CD4-positive, alpha-beta T cell treated with Interferon alpha-2 for 1 hour (primary cell): ENCODE measurements at regions not wholly inside any gene's neighbourhood (a gene's known extent, or its start where the extent isn't known, plus 50 kb on each side); places are given as distances from the start of the nearest gene placed in this dataset.

Source experiments
- DNase-seq, 2 donors: peaks; one replicate each; pipeline ENCODE4 v3.0.0-alpha.2; 2020 to 2022

DNA sequence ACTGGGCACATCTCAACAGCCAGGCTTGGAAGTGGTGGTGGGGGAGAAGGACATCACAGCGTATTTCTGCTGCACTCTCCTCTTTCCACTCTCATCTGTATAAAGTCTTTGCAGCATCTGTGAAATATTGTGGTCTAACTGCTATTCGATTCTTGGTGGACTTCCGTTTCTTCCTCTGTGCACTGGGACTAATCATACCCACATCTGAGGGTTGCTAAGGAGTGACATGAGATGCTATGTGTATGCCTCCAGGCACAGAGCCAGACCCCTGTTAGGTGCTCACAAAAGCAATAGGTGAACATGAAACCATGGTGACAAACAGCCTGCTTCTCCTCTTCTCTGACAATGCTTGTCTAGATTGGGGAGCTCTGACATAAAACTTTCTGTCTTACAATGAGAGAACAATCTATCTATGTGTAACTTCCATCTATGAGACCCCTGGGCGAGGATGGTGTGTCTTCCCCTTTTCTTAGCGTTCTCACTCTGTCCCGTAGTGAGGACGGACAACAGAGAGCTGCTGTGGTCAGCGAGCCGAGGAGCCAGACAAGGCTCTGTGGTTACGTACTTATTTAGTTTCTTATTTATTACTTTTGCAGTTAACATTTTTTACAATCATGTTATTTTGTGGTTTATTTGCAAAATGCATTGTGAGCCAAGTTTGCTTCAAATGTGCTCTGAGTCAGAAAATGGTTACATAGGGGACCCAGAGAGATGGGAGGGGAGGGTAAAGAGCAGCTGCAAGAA lies 196.7 kb upstream of the TPRG1 start:
- DNase-seq, result peak in 1 of 2 donors; percentile 28

DNA sequence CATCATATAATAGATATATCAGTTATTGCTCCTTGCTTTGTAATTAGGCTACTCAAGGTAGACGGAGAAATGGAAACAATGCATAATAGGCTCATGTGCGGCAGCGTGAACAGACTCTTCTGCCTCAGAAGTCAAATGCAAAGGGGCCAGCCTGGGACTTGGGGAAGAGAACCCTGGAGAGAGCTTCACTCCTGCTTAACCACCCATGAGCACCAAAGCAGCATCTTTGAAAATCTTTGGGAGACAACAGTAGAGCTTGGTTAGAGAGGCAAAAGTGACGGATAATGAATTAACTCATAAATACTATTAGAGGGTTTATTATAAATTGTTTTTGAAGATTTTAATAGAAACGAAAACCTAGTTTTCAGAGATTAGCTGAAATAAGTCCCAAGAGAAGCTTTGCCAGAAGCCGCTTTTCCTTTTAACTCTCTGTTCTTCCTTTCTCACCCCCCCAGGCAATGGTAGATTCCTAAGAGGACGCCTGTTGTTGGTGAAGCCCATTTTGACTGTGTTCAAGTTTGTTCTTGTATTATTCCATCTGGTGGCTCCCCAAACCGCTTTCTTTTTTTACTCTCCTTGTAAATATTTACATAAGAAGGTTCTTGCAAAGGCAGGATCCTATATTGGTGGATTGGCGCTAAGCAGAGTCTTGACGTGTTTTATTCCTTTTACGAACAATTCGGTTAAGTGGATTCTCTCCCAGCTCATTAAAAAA lies 196.0 kb upstream of the TPRG1 start:
- no peak for DNase-seq

DNA sequence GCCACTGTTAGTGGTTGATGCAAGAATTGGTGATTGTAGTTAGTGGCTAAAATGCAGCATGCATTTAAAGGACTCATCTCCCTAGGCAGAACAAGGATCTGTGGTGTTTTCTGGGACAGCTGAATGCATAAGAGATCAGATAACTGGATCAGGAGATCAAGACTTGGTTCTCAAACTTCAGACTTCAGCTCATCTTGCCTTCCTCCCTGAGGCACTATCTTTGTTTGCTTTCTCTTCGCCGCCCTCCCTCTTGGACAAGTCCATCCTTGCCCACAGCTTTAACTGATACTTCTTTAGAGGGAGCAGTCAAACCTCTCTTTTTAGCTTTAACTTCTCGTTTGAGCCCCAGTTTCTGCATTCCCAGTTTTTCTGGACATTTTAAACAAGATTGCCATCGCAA lies 195.4 kb upstream of the TPRG1 start:
- no peak for DNase-seq

DNA sequence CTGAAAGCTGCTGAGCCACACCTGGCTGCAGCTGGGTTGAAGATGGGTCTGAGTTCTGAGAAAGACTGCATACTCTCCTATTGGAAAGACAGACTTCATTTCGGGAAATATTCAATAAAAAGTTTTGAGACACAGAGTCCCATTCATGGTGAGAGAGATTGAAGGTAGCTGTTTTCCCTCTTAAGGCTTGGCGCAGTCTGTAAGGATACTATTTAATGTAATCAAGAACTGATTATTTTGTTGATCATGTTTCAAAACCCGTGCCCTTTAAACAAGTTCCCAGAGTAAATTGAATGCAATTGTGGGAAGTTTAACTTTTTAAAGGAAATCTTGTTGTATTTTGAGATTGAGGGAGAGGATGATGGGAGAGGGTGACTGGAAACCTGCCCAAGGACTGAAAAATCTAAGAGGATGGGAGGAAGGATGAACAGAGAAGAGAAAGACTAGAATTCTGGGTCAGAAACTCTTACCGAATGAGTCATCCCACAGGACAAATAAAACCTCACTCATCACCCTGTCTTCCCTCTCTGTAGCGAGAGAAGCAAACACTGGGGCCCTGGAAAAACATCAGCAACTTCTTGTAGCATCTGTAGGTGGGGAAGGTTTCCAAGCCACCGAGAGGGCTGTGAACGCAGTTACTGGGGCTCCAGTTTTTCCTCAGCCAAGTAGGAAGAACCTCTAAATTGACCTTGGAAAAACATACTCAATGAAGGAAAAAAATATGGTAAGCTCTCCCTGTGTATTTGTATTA lies 193.2 kb upstream of the TPRG1 start:
- DNase-seq, result no peak

DNA sequence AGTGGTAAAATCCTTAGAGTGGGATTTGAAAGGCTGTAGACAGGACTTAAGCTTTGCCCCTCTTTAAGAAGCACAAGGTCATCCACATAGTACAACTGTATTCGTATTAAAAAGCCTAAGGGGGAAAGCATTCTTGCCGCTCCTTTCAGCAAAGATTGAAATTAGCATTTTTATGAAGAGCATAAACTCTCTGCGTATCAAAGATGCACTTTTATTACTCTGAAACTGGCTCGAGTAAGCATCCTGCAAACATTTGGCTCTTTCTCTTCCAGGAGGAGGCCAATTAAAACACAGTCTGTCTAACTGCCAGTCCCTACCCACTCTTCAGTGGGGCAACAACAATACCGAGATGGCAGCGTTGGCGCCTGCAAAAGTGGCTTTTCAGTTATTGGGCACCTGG lies 192.5 kb upstream of the TPRG1 start:
- no peak for DNase-seq

DNA sequence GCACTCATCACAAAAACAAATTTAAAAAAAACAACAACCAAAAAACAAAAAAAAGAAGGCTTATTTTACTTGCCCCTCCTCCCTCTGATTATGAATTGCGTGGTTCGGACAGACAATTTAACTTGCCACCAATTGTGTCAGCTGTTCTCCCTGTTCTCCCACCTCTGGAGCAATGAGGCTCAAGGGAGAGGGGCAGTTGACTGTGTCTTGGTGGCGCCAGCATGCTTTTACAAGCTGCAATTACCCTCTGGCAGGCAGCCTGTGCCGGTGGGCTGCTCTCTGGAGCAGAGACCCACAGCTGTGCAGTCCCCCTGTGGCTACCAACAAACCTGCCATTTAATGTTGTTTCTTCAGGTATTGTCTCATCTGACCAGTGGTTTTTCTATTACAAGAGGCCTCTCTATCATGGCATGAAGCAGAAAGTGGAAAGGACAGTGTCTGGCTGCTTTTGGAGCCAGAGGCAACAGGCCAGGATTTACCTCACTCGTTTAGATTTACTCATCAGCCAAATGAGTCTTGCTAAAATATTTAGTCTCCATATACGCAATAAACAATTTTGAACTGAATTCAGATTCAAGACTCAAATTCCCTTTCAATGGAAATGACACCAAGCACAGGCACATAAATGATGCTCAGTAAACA lies 192.0 kb upstream of the TPRG1 start:
- DNase-seq, result no peak

DNA sequence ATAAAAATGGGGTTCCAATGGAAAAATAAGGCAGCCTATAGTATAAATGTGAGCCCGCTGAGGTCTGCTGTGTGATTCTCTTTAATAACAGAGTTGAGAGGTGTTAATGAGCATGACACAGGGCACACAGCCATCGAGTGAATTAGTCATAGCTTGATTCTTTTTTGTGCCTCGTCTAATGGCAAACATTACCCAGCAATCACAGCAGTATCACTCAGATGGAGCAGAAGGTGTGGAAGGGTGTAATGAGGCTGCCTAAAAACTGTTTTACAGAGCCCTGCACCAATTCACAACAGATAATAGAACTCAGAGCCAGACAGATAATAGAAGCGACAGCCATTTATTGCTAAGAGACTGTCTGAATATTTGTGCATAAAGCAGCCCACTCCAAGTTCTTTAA lies 178.6 kb upstream of the TPRG1 start:
- no peak for DNase-seq

DNA sequence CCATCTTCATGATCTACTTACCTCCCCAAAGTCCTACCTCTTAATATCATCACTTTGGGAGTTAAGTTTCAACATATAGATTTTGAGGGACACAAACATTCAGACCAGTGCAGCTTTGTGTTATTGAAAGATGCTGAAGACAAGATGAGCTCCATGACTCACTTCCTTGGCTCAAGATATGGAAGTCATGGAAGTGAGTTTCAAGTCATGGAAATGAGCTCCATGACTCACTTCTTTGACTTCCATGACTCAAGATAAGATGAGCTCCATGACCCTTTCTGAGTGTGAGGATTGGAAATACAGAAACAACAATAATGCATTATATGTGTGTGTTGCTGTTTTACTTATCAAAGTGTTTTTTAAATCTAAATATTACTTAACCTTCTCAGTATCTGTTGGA lies 170.2 kb upstream of the TPRG1 start:
- no peak for DNase-seq

DNA sequence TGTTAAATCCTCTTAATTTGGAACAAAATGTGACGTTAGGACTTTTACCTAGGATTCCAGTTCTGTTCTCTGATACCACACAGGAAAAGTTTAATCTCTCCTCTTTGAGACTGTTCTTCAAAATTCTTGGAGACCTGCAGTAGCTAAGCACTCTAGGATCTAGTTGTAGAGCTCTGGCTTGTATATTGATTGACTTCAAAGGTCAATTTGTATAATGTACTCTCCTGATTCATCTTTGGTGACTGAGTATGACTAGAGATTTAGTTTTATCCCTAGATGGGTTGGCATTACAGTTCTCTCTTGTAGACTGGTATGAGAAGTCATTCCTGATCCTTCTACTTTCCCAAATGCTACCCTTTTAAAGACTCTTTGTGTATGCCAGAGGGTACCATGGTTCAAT lies 168.4 kb upstream of the TPRG1 start:
- no peak for DNase-seq

DNA sequence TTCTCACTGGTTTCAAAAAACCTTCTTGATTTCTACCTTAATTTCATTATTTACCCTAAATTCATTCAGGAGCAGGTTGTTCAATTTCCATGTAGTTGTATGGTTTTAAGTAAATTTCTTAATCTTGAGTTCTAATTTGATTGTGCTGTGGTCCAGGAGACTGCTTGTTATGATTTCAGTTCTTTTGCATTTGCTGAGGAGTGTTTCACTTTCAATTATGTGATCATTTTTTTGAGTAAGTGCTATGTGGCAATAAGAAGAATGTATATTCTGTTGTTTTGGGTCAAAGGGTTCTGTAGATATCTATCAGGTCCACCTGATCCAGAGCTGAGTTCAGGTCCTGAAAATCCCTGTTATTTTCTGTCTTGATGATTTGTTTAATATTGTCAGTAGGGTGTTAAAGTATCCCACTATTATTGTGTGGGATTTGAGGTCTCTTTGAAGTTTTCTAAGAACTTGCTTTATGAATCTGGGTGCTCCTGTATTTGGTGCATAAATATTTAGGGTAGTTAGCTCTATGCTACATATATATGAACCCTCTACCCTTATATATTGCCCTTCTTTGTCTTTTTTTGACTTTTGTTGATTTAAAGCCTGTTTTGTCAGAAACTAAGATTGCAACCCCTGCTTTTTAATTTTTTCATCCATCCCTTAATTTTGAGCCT lies 158.4 kb upstream of the TPRG1 start:
- no peak for DNase-seq

DNA sequence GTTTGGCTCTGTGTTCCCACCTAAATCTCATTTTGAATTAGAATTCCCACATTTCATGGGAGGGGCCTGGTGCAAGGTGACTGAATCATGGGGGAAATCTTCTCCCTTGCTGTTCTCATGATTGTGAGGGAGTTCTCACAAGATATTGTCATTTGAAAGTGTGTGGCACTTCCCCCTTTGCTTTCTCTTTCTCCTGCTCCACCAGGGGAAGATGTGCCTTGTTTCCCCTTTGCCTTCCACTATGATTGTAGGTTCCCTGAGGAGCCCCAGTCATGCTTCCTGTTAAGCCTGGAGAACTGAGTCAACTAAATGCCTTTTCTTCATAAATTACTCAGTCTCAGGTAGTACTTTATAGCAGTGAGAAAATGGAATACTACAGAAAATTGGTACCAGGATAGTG lies 157.2 kb upstream of the TPRG1 start:
- DNase-seq, result no peak

DNA sequence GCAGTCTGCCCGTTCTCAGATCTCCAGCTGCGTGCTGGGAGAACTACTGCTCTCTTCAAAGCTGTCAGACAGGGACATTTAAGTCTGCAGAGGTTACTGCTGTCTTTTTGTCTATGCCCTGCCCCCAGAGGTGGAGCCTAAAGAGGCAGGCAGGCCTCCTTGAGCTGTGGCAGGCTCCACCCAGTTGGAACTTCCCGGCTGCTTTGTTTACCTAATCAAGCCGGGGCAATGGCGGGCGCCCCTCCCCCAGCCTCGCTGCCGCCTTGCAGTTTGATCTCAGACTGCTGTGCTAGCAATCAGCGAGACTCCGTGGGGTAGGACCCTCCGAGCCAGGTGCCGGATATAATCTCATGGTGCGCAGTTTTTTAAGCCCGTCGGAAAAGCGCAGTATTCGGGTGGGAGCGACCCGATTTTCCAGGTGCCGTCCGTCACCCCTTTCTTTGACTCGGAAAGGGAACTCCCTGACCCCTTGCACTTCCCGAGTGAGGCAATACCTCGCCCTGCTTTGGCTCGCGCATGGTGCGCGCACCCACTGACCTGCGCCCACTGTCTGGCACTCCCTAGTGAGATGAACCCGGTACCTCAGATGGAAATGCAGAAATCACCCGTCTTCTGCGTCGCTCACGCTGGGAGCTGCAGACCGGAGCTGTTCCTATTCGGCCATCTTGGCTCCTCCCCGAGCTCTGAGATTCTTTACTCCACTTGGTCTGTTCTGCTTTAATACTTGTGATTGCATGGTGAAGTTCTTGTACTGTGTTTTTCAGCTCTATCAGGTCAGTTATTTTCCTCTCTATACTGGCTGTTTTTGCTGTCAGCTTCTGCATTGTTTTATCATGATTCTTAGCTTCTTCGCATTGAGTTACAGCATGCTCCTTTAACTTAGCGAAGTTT lies 148.9 kb upstream of the TPRG1 start:
- peak in 1 of 2 donors; percentile 14 for DNase-seq

DNA sequence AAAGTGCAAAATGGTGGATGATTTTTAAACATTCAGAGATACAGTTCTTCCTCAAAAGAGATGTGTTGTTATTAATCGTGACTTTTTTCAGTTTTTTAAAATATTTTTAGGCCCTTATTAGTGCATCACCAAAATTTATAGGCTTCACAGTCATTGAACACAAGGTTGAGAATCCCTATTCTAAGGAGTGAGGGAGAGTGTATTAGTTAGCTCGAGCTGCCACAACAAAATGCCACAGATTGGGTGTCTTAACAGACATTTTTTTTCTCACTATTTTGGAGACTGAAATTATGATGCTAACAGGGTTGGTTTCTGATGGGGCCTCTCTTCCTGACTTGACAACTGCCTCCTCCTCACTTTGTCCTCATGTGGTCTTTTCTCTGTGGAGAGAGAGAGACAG lies 145.9 kb upstream of the TPRG1 start:
- no peak for DNase-seq

DNA sequence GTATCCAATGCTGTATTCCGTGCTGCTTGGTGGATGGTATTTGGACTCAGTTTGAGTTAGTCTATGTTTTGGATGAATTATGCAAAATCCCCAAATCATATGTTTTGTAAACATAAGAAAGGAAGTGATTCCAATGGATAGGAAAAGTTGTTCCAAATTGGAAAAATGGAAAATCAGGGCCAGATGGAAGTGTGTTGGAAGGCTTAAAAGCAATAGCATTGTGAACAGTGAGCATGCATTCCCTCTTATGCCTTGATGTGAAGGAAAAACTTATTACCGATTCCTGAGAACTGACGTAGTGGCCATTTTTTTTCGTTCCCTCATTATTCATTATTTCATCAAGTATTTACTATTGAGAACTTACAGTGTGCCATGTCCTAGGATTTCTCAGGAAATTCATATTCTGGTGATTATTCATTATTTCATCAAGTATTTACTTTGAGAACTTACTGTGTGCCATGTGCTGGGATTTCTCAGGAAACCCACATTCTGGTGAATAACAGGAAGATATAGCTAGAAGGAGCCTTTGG lies 144.1 kb upstream of the TPRG1 start:
- no peak for DNase-seq

DNA sequence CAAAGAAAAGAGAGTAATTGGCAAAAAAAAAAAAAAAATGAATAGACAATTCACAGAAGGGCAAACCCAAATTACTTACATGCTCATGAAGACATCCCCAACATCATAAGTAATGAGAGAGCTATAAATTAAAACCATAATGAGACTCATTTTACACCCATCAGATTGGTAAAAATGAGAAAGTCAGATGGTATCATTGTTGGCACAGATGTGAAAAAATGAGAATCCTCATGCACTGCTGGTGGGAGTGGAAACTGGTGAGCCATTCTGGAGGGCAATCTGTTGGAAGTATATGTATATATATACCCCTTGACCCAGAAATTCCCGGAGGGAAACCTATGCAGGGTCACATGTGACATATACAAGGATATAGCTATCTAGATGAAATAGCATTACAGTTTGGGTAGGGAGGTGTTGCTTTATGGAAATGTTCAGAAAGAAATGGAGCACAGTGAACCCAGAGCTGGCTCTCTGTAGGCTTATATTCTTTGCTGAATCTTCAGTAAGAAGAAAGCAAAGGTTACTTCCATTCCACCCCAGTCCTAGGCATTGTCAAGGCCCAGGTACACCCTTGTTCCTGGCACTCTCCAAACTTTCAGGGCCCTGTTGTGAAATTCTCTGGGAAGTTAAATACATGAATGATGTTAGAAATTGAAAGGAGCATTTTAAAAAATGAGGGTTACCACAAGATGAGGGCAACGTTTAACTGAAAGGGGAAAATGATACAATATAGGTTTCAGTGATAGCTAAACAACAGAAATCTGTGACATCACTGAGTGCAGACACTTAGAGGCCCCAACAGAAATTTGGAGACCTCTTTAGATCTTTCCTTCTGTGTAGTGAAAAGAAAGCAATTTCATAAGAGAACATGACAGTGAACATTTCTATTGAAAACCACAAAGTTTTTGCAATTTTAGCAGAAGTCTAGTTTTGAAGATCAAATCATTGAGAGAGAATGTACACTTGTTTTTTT lies 132.7 kb upstream of the TPRG1 start:
- no peak for DNase-seq

DNA sequence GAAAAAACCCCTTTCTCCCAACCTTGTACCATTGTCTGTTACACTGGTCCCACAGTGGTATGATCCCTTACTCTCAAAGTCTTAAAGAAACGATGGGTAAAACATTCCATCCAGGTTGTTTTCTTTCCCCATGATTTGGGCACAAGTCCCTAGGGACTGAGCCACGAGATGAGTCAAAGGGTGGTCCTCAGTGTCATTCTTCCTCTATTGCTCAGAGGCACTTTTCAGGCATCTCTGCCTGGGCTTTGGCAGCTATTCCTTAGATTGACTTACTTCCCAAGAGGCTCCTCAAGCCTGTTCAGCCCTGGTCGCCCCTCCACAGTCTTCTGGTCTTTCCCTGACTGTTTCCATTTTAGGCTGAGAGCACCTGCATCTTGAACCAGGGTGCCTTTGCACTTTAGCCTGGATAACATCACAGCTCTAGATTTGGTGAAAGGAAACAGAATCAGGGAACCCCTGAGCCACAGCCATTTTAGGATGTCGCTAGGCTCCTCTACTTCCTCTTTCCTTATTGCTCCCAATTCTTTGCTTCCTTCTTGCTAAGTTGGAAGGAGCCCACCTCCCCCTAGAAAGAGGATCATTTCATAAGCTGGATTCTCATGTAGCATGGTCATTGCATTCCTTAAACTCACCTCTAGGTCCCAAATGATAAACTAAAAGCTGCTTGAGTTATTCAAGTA lies 131.0 kb upstream of the TPRG1 start:
- DNase-seq, result no peak

DNA sequence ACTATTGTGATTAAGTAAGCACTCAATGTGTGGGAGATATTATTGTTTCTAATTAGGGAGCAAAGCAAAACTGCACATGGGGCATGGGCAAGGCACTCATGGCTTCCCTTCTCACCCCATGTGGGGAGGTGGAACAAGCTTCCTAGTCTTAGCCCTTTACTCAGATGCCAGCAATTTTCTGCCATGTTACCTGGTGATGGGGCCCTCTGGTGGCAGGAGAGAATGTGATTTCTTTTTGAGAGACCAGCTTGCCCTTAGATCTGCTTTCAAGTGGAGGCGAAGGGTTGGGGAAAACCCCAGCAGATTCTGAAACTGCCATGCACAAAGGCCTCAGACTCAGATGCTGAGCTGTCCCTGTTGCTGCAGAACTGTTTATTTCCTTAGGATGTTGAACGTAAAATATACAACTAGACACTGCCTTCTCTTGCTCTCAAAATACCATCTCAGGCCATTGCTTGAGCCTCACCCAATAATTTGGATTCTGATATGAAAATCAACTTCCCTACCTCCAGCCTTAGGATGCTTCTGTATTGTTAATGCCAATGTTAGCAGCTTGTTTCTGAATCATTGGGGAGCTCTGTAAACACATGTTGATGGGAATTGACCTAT lies 130.2 kb upstream of the TPRG1 start:
- peak; percentile 68 to 84 for DNase-seq

DNA sequence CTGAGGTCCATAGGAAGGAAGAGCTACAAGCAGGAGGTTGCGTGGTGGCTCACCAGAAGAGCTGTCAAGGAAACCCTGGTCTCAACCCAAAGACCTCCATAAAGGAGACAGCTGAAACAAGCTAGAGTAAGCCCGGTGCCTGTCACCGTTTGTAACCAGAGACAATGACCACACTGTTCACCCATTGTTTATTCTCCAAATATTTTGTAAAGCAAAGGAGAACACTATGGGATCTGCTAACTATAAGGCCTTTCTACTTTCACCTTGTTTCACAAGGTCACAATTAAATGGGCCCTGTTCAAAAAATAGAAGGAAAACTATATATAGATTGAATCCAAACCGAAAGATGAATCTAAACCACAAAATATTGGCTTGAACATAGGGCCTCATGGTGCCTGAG lies 128.9 kb upstream of the TPRG1 start:
- DNase-seq, result no peak
